ENCODE measurements at regions not wholly inside any gene's neighbourhood (a gene's known extent, or its start where the extent isn't known, plus 50 kb on each side); places are given as distances from the start of the nearest gene placed in this dataset.

DNA sequence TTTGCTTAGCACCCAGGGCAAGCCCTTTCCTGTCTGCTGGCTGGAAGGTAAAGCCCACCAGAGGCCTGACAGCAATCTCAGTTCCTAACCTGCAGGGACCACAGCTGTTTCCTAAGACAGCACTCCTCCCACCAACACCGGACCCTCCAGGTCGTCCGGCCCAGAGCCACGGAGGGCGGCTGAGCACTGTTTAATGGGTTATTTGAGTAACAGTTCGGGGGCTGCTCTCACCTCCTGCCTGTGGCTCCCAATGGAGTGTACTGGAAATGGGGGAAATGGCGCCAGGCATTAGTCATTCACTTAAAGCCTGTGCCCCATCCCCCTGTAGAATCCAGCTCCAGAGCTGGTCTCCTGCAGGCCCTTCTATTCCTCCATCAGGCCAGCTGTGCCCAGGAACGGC lies 81.6 kb upstream of the ADRA2C start:
- no peak overlapping the region for H3K4me3 ChIP-seq (ENCODE audit: control insufficient read depth, low read depth, low read length)
- no peak for DNase-seq (ENCODE audit: low read depth)
- TF ChIP-seq, protein P1, sequence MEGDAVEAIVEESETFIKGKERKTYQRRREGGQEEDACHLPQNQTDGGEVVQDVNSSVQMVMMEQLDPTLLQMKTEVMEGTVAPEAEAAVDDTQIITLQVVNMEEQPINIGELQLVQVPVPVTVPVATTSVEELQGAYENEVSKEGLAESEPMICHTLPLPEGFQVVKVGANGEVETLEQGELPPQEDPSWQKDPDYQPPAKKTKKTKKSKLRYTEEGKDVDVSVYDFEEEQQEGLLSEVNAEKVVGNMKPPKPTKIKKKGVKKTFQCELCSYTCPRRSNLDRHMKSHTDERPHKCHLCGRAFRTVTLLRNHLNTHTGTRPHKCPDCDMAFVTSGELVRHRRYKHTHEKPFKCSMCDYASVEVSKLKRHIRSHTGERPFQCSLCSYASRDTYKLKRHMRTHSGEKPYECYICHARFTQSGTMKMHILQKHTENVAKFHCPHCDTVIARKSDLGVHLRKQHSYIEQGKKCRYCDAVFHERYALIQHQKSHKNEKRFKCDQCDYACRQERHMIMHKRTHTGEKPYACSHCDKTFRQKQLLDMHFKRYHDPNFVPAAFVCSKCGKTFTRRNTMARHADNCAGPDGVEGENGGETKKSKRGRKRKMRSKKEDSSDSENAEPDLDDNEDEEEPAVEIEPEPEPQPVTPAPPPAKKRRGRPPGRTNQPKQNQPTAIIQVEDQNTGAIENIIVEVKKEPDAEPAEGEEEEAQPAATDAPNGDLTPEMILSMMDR (conservative IDR thresholded peaks at IDR 0.05; ENCODE audit: control insufficient read depth, insufficient read depth, low read depth, low read length) = no peak

DNA sequence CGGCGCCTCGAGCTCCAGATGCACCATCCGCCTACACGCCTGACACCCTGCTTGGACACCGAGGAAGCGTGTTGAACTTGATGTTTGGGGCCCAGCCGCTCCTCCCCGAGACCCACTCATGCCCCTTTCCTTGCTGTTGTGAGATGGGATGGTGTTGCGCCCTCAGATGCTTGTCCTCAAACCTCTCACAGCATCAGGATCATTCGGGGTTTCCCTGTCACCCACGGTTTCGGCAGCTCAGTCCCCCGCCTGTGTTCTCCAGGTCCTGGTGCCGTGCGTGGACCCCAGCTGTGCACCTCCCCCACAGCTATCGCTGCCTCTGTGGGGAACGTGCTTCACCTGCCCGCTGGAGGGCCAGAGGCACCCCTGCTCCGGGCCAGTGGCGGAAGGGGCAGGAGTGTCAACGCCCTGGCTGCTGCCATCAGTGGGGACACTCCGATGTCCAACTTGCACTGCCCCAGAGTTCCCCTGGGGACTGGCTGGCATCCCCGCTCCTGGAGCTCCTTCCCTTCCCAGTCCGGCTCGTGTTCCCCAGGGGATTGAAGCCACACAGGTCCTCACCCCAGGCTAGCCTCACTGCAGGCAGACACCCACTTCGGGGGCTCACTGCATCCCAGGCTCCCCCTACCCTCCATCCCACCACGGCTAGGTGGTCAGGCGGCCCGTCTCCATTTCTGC lies 82.3 kb upstream of the ADRA2C start:
- no peak overlapping the region for H3K4me3 ChIP-seq (ENCODE audit: control insufficient read depth, low read depth, low read length)
- no peak for DNase-seq (ENCODE audit: low read depth)
- TF ChIP-seq, protein P1 (conservative IDR thresholded peaks at IDR 0.05; ENCODE audit: control insufficient read depth, insufficient read depth, low read depth, low read length) = no peak

DNA sequence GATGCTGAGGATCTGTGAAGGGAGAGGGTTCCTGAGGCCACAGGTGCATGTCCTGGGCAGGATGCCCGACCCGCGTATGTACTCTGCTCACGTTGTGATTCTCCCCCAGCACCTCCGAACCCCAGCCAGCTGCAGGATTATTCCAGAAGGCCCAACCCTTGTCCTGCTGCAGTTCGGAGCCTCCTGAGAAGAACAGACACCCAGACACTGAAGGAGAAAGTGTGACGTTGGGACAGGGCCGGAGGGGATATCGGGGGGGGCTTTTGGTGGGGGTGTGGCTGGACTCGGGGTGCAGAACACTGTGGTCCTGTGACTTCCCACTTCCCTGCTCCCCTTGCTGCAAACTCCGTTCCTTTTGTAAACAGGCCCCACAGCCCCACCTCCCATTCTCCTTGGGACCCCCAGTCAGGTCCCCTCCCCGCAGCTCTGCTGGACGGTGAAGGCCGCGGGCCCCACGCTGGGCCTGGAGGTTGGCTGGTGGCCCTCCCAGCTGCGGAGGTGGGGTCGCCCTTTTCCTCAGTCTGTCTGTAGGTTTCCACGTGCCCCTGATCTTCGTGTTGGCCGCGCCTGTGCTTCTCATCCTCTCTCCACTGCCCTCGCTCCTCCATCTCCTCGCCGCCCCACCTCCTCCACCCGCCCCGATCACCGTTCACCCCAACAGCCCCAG lies 83.0 kb upstream of the ADRA2C start:
- DNase-seq (ENCODE audit: low read depth) = no peak
- no peak overlapping the region for H3K4me3 ChIP-seq (ENCODE audit: control insufficient read depth, low read depth, low read length)
- TF ChIP-seq, protein P1 (conservative IDR thresholded peaks at IDR 0.05; ENCODE audit: control insufficient read depth, insufficient read depth, low read depth, low read length) = no peak

DNA sequence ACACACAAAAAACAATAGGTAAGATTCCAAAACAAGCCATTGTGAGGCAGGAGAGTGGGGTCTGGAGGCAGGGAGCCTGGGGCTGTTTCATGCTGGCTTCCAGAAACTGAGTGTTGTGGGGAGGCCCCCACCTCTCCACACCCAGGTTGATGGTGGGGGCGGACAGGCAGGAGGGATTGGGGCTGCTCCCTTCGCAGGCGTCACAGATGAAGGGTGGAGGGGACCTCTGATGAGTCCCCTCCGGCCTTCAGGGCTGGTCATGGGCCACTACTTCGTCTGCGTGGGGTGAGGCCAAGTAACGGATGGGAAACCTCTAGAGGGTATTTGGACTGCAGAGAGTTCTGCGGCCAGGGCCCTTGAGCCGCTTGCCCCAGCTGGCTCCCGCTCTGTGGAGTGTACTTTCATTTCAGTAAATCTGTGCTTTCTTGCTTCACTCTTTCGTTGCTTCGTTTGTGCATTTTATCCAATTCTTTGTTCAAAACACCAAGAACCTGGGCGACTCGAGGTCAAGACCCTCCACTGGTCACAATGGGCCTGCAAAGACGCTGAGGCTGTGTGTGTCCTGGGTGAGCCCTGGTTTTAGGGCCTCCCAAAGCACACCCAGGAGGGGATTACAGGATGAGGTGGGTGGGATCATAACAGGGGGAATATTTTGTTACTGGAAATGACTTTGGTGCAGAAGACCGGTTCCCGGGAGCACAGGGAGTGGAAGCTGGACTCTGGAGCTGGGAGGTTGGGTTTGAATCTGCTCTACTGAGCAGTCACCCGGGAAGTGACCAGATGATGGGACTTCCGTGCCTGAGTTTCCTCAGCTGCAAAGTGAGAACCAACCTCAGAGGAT lies 83.7 kb upstream of the ADRA2C start:
- no peak overlapping the region for H3K4me3 ChIP-seq (ENCODE audit: control insufficient read depth, low read depth, low read length)
- DNase-seq (ENCODE audit: low read depth) = no peak
- TF ChIP-seq, protein P1 (conservative IDR thresholded peaks at IDR 0.05; ENCODE audit: control insufficient read depth, insufficient read depth, low read depth, low read length) = no peak

DNA sequence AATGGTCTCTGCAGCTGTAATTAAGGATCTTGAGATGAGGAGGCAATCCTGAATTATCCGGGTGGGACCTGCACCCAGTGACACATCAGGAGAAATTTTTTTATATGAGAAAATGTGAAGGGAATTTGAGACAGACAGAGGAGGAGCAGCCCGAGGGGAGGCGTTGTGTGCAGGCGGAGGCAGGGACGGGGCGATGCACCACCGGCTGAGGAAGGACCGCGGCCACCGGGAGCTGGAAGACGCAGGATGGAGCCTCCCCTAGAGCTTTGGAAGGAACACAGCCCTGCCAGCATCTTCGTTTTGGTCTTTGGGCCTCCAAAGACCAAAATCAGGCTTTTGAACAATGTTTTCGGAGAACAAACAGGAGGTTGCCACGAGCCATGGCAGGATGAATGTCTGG lies 85.0 kb upstream of the ADRA2C start:
- no peak for DNase-seq (ENCODE audit: low read depth)
- TF ChIP-seq, protein P1 (conservative IDR thresholded peaks at IDR 0.05; ENCODE audit: control insufficient read depth, insufficient read depth, low read depth, low read length) = no peak
- H3K4me3 ChIP-seq (ENCODE audit: control insufficient read depth, low read depth, low read length) = no peak overlapping the region

DNA sequence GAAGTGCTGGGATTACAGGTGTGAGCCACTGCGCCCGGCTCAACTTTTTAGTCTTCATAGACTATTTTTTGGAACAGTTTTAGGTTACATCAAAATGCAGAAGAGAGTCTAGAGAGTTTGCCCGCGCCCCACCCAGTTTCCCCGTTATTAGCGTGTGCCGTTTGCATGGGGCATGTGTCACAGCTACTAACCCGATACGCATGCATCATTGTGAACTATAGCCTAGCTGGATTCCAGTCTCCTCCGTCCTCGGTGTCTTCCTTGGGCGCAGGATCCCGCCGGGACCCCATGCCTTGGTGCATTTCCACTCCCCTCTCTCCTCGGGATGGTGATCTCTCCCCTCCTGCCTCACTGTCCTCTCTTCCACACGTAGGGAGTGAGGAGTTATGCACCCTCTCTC lies 85.5 kb upstream of the ADRA2C start:
- no peak for DNase-seq (ENCODE audit: low read depth)
- TF ChIP-seq, protein P1 (conservative IDR thresholded peaks at IDR 0.05; ENCODE audit: control insufficient read depth, insufficient read depth, low read depth, low read length) = no peak
- H3K4me3 ChIP-seq (ENCODE audit: control insufficient read depth, low read depth, low read length) = no peak overlapping the region

Measured in fibroblast of mammary gland (primary cell).